IMR-90 (cell line): ENCODE measurements at regions not wholly inside any gene's neighbourhood (a gene's known extent, or its start where the extent isn't known, plus 50 kb on each side); places are given as distances from the start of the nearest gene placed in this dataset.
"Not testable (repeated sequence)": the region's sequence is repeated elsewhere in the genome, so short reads cannot be mapped to it uniquely, and the experiment has no call there.

Experiments
- ELK1 ChIP-seq: fragments of 150-350 bp; IDR thresholded peaks from 2 replicates; pipeline ENCODE4 v1.6.1; 2016; ENCODE audit warnings: low read depth, mild to moderate bottlenecking, low read length, moderate library complexity, borderline replicate concordance
- FOS ChIP-seq: fragments of 150-350 bp; IDR thresholded peaks from 2 replicates; pipeline ENCODE4 v1.6.1; 2016; ENCODE audit warnings: low read depth, low read length
- MXI1 ChIP-seq: IDR thresholded peaks from 2 replicates; pipeline ENCODE4 v1.6.1; 2012; ENCODE audit warnings: low read depth, mild to moderate bottlenecking, low read length, moderate library complexity, borderline replicate concordance
- RAD21 ChIP-seq: IDR thresholded peaks from 2 replicates; pipeline ENCODE4 v1.6.1; 2012; ENCODE audit warnings: low read length, improper control_type of control experiment
- RCOR1 ChIP-seq: IDR thresholded peaks from 2 replicates; pipeline ENCODE4 v1.6.1; 2012; ENCODE audit warnings: mild to moderate bottlenecking, low read length, improper control_type of control experiment; ENCODE audit not compliant: insufficient replicate concordance
- TF ChIP-seq, protein P1 (sequence below): conservative IDR thresholded peaks from 2 replicates; pipeline ENCODE4 v1.5.1; 2012; ENCODE audit warnings: mild to moderate bottlenecking, low read depth, low read length, improper control_type of control experiment

- TF ChIP-seq, protein P1, sequence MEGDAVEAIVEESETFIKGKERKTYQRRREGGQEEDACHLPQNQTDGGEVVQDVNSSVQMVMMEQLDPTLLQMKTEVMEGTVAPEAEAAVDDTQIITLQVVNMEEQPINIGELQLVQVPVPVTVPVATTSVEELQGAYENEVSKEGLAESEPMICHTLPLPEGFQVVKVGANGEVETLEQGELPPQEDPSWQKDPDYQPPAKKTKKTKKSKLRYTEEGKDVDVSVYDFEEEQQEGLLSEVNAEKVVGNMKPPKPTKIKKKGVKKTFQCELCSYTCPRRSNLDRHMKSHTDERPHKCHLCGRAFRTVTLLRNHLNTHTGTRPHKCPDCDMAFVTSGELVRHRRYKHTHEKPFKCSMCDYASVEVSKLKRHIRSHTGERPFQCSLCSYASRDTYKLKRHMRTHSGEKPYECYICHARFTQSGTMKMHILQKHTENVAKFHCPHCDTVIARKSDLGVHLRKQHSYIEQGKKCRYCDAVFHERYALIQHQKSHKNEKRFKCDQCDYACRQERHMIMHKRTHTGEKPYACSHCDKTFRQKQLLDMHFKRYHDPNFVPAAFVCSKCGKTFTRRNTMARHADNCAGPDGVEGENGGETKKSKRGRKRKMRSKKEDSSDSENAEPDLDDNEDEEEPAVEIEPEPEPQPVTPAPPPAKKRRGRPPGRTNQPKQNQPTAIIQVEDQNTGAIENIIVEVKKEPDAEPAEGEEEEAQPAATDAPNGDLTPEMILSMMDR, result not testable (repeated sequence)
- TF ChIP-seq ELK1, FOS, MXI1, RCOR1, RAD21: not testable (repeated sequence)
Observed at GRCh38 chr2:85965770-85966169, 77.0 kb upstream of the ST3GAL5 start.
